Keratinocyte (primary cell): ENCODE measurements at regions not wholly inside any gene's neighbourhood (a gene's known extent, or its start where the extent isn't known, plus 50 kb on each side); places are given as distances from the start of the nearest gene placed in this dataset.

Experiments
- CTCF ChIP-seq, 3 experiments: IDR thresholded peaks in 1 of 3; conservative IDR thresholded peaks in 1 of 3; optimal IDR thresholded peaks in 1 of 3; 2 replicates in 2 of 3; 3 replicates in 1 of 3; pipeline versions ENCODE3 to v1.5.1; 2011; ENCODE audit warnings: low read length in 3 of 3, mild to moderate bottlenecking in 3 of 3, moderate library complexity in 2 of 3, control low read depth in 1 of 3, inconsistent platforms in 1 of 3; ENCODE audit not compliant: insufficient read depth in 2 of 3; ENCODE audit errors: extremely low read depth in 1 of 3
- EZH2 ChIP-seq: IDR thresholded peaks from one replicate; pipeline ENCODE4 v1.6.1; 2012; ENCODE audit warnings: inconsistent platforms, mild to moderate bottlenecking, low read length, moderate library complexity

- TF ChIP-seq CTCF (optimal IDR thresholded peaks at IDR 0.05 in 1 of 3, IDR thresholded peaks at IDR 0.05 in 1 of 3, conservative IDR thresholded peaks at IDR 0.05 in 1 of 3; ENCODE audit: extremely low read depth in 1 of 3, insufficient read depth in 2 of 3, low read length in 3 of 3): no peak
- no peak for TF ChIP-seq EZH2
Observed at GRCh38 chr2:188664951-188665595, 309.1 kb upstream of the COL3A1 start.
